ENCODE measurements at regions not wholly inside any gene's neighbourhood (a gene's known extent, or its start where the extent isn't known, plus 50 kb on each side); places are given as distances from the start of the nearest gene placed in this dataset.

- no peak for ATAC-seq
- TF ChIP-seq GLIS3 (CRISPR knock-in tag; IDR thresholded peaks at IDR 0.05) = no peak
- TF ChIP-seq, protein P1, sequence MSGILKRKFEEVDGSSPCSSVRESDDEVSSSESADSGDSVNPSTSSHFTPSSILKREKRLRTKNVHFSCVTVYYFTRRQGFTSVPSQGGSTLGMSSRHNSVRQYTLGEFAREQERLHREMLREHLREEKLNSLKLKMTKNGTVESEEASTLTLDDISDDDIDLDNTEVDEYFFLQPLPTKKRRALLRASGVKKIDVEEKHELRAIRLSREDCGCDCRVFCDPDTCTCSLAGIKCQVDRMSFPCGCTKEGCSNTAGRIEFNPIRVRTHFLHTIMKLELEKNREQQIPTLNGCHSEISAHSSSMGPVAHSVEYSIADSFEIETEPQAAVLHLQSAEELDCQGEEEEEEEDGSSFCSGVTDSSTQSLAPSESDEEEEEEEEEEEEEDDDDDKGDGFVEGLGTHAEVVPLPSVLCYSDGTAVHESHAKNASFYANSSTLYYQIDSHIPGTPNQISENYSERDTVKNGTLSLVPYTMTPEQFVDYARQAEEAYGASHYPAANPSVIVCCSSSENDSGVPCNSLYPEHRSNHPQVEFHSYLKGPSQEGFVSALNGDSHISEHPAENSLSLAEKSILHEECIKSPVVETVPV (CRISPR knock-in tag; IDR thresholded peaks at IDR 0.05) = no peak
- no peak for TF ChIP-seq ARNTL (CRISPR knock-in tag; IDR thresholded peaks at IDR 0.05; ENCODE audit: borderline replicate concordance, low read depth)
- TF ChIP-seq, protein P2, sequence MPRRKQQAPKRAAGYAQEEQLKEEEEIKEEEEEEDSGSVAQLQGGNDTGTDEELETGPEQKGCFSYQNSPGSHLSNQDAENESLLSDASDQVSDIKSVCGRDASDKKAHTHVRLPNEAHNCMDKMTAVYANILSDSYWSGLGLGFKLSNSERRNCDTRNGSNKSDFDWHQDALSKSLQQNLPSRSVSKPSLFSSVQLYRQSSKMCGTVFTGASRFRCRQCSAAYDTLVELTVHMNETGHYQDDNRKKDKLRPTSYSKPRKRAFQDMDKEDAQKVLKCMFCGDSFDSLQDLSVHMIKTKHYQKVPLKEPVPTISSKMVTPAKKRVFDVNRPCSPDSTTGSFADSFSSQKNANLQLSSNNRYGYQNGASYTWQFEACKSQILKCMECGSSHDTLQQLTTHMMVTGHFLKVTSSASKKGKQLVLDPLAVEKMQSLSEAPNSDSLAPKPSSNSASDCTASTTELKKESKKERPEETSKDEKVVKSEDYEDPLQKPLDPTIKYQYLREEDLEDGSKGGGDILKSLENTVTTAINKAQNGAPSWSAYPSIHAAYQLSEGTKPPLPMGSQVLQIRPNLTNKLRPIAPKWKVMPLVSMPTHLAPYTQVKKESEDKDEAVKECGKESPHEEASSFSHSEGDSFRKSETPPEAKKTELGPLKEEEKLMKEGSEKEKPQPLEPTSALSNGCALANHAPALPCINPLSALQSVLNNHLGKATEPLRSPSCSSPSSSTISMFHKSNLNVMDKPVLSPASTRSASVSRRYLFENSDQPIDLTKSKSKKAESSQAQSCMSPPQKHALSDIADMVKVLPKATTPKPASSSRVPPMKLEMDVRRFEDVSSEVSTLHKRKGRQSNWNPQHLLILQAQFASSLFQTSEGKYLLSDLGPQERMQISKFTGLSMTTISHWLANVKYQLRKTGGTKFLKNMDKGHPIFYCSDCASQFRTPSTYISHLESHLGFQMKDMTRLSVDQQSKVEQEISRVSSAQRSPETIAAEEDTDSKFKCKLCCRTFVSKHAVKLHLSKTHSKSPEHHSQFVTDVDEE (CRISPR knock-in tag; IDR thresholded peaks at IDR 0.05) = no peak
- no peak for TF ChIP-seq ZC3H10 (CRISPR knock-in tag; IDR thresholded peaks at IDR 0.05)
- TF ChIP-seq, protein P3, sequence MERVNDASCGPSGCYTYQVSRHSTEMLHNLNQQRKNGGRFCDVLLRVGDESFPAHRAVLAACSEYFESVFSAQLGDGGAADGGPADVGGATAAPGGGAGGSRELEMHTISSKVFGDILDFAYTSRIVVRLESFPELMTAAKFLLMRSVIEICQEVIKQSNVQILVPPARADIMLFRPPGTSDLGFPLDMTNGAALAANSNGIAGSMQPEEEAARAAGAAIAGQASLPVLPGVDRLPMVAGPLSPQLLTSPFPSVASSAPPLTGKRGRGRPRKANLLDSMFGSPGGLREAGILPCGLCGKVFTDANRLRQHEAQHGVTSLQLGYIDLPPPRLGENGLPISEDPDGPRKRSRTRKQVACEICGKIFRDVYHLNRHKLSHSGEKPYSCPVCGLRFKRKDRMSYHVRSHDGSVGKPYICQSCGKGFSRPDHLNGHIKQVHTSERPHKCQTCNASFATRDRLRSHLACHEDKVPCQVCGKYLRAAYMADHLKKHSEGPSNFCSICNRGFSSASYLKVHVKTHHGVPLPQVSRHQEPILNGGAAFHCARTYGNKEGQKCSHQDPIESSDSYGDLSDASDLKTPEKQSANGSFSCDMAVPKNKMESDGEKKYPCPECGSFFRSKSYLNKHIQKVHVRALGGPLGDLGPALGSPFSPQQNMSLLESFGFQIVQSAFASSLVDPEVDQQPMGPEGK (CRISPR knock-in tag; IDR thresholded peaks at IDR 0.05; ENCODE audit: borderline replicate concordance) = no peak
- no peak for TF ChIP-seq ZFP3 (CRISPR knock-in tag; IDR thresholded peaks at IDR 0.05)
- TF ChIP-seq, protein P4, sequence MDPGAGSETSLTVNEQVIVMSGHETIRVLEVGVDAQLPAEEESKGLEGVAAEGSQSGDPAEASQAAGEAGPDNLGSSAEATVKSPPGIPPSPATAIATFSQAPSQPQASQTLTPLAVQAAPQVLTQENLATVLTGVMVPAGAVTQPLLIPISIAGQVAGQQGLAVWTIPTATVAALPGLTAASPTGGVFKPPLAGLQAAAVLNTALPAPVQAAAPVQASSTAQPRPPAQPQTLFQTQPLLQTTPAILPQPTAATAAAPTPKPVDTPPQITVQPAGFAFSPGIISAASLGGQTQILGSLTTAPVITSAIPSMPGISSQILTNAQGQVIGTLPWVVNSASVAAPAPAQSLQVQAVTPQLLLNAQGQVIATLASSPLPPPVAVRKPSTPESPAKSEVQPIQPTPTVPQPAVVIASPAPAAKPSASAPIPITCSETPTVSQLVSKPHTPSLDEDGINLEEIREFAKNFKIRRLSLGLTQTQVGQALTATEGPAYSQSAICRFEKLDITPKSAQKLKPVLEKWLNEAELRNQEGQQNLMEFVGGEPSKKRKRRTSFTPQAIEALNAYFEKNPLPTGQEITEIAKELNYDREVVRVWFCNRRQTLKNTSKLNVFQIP (CRISPR knock-in tag; IDR thresholded peaks at IDR 0.05; ENCODE audit: borderline replicate concordance, low read depth) = no peak
- TF ChIP-seq ZNF565 (CRISPR knock-in tag; conservative IDR thresholded peaks at IDR 0.05; ENCODE audit: low read depth) = no peak
- TF ChIP-seq OSR1 (CRISPR knock-in tag; IDR thresholded peaks at IDR 0.05) = no peak
- no peak for TF ChIP-seq SNAI2 (CRISPR knock-in tag; IDR thresholded peaks at IDR 0.05)
Measured at GRCh38 chr11:116302756-116303155, 470.0 kb downstream of the BUD13 start.

DNA sequence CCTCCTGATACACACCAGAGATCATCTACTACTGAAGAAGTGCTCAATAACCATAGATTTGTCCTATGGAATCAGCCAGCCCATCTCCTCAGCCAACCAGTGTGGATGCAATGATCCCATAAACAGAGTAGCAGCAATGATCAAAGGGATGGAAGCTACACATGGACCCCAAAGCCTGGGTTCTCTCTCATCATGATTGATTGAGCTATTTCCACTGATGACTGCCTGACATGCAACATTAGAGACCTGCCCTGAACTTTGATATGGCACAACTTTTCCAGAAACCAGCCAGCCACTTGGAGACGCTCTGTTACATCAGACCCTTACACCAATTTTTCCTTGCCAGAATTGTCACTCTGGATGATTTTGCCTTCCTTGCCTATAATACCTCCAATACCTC lies 471.6 kb downstream of the BUD13 start:
- TF ChIP-seq CSDC2 (CRISPR knock-in tag; IDR thresholded peaks at IDR 0.05) (no peak), ISL1 (CRISPR knock-in tag; IDR thresholded peaks at IDR 0.05) (no peak), TCF4 (CRISPR knock-in tag; IDR thresholded peaks at IDR 0.05; ENCODE audit: borderline replicate concordance) (no peak), ZNF8 (CRISPR knock-in tag; IDR thresholded peaks at IDR 0.05) (no peak)
- no peak for ATAC-seq

GRCh38 chr11:116300232-116300631 lies 472.6 kb downstream of the BUD13 start:
- ATAC-seq = no peak
- no peak for TF ChIP-seq TOX (CRISPR knock-in tag; IDR thresholded peaks at IDR 0.05; ENCODE audit: borderline replicate concordance)
- TF ChIP-seq, protein P4 (CRISPR knock-in tag; IDR thresholded peaks at IDR 0.05; ENCODE audit: borderline replicate concordance, low read depth) = no peak
- TF ChIP-seq ESRRG (CRISPR knock-in tag; IDR thresholded peaks at IDR 0.05) = no peak
- TF ChIP-seq ZC3H10 (CRISPR knock-in tag; IDR thresholded peaks at IDR 0.05) = no peak
- TF ChIP-seq ISL1 (CRISPR knock-in tag; IDR thresholded peaks at IDR 0.05) = no peak
- no peak for TF ChIP-seq SNAI2 (CRISPR knock-in tag; IDR thresholded peaks at IDR 0.05)
- TF ChIP-seq, protein P2 (CRISPR knock-in tag; IDR thresholded peaks at IDR 0.05) = no peak
